ENCODE measurements at regions not wholly inside any gene's neighbourhood (a gene's known extent, or its start where the extent isn't known, plus 50 kb on each side); places are given as distances from the start of the nearest gene placed in this dataset.

DNA sequence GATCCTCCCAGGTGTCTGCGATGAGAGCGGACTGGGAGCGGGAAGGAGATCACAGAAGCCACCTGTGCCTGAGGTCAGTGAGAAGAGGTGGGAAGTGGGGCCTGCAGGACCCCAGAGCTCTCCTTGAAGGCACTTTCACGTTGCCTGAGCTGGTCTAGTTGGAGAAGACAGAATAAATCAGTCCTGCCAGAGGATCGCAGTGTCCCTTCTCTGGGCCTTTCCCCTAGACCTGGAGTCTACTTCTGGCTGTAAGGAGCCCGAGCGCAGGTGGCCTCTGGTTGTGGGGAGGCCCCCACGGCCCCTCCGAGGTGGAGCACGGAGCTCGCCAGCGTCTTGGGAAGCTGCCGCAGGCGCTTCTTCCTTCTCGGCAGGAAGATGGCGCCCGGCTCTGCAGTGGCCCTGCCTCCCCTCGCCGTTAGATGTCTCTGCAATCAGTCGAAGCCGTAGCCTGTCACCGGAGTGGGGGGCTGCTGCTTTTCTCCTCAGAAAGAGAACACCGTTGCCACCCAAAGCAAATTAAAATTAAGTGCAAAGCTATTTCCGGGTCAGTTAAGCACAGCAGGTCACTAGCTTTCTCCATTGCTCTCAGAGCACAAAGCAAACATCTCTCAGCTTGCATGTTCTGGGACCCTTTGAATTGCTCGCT is 212.0 kb upstream of the MYT1L start:
- intact Hi-C loops (cut with micrococcal nuclease), result no loop called here
- Histone ChIP-seq H4K20me1 (ENCODE audit: insufficient read depth) (no peaks in the 10 kb centered on the region), H3K27ac (ENCODE audit: low read depth, low read length) (no peak overlapping the region), H3K27me3 (ENCODE audit: insufficient read depth, low read length) (peaks cover 17% of the 10 kb centered on the region; the same call in 1 of the 2 replicates), H3K9ac (ENCODE audit: low read length) (no peak overlapping the region), H3K4me3 (replicated peaks in 1 of 2; ENCODE audit: low read depth in 1 of 2, low read length in 2 of 2) (no peak overlapping the region), H3K36me3 (ENCODE audit: control insufficient read depth in 1 of 2, insufficient read depth in 2 of 2, low read length in 2 of 2) (no peaks in the 10 kb centered on the region), H3K9me3 (ENCODE audit: control insufficient read depth in 1 of 2, insufficient read depth in 1 of 2, low read depth in 1 of 2, low read length in 2 of 2) (no peaks in the 10 kb centered on the region), H3K9me2 (ENCODE audit: insufficient read depth) (no peaks in the 10 kb centered on the region), H3K4me2 (ENCODE audit: low read length) (no peak overlapping the region), H3K79me2 (ENCODE audit: insufficient read depth, low read length) (no peaks in the 10 kb centered on the region), H3K4me1 (ENCODE audit: control insufficient read depth in 1 of 2, insufficient read depth in 2 of 2, low read length in 2 of 2) (no peaks in the 10 kb centered on the region), H2AFZ (ENCODE audit: low read depth, low read length, poor library complexity, severe bottlenecking) (no peak overlapping the region)
- no TSS peak for BruUV-seq (replicated peaks)
- DNase-seq (ENCODE audit: low read depth, low spot score) (no peak), ATAC-seq (no peak)
- ChIA-PET CTCF (no interaction called here), POLR2A (no interaction called here), RAD21 (ENCODE audit: low non-redundant PET in 1 of 2, low total read pairs in 2 of 2, uncharacterized antibody in 2 of 2, unreplicated experiment in 2 of 2) (no interaction called here)
- TF ChIP-seq POLR2AphosphoS5 (IDR thresholded peaks at IDR 0.05; ENCODE audit: low read depth, low read length), result no peak
- TF ChIP-seq ZNF274 (IDR thresholded peaks at IDR 0.05; ENCODE audit: low read depth, low read length), result no peak

DNA sequence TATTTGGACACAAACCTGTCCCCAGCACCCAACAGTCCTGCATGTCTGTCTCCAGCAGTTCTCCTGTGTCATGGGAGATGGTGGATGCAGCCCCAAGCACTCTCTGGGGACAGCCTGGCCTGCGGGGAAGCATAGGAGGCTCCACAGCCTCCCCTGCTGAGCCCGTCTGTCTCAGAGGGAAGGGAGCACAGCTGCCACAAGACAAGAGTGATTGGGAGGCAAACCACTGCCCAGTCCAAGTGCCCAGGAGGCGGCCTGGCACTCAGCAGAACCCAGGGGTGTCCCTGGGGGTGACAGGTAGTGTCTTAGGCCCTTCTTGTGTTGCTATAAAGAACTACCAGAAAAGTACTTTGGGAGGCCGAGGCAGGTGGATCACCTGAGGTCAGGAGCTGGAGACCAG is 211.2 kb upstream of the MYT1L start:
- no peak overlapping the region for H2AFZ ChIP-seq (ENCODE audit: low read depth, low read length, poor library complexity, severe bottlenecking)
- TF ChIP-seq, protein P1, sequence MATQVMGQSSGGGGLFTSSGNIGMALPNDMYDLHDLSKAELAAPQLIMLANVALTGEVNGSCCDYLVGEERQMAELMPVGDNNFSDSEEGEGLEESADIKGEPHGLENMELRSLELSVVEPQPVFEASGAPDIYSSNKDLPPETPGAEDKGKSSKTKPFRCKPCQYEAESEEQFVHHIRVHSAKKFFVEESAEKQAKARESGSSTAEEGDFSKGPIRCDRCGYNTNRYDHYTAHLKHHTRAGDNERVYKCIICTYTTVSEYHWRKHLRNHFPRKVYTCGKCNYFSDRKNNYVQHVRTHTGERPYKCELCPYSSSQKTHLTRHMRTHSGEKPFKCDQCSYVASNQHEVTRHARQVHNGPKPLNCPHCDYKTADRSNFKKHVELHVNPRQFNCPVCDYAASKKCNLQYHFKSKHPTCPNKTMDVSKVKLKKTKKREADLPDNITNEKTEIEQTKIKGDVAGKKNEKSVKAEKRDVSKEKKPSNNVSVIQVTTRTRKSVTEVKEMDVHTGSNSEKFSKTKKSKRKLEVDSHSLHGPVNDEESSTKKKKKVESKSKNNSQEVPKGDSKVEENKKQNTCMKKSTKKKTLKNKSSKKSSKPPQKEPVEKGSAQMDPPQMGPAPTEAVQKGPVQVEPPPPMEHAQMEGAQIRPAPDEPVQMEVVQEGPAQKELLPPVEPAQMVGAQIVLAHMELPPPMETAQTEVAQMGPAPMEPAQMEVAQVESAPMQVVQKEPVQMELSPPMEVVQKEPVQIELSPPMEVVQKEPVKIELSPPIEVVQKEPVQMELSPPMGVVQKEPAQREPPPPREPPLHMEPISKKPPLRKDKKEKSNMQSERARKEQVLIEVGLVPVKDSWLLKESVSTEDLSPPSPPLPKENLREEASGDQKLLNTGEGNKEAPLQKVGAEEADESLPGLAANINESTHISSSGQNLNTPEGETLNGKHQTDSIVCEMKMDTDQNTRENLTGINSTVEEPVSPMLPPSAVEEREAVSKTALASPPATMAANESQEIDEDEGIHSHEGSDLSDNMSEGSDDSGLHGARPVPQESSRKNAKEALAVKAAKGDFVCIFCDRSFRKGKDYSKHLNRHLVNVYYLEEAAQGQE (IDR thresholded peaks at IDR 0.05; ENCODE audit: low read depth), result no peak
- TF ChIP-seq ZNF274 (IDR thresholded peaks at IDR 0.05; ENCODE audit: low read depth, low read length) (no peak), YY1 (IDR thresholded peaks at IDR 0.05; ENCODE audit: extremely low read depth, insufficient replicate concordance, low read depth, low read length) (no peak), EZH2 (IDR thresholded peaks at IDR 0.05) (no peak), CBX3 (IDR thresholded peaks at IDR 0.05; ENCODE audit: low read depth) (no peak), RAD21 (IDR thresholded peaks at IDR 0.05; ENCODE audit: low read depth) (no peak), EZH2phosphoT487 (IDR thresholded peaks at IDR 0.05; ENCODE audit: borderline replicate concordance) (no peak), ZFX (IDR thresholded peaks at IDR 0.05) (no peak), POLR2A (IDR thresholded peaks at IDR 0.05; ENCODE audit: borderline replicate concordance, extremely low read depth, insufficient read depth, insufficient read length) (no peak), SRF (IDR thresholded peaks at IDR 0.05; ENCODE audit: low read depth) (no peak), ELF1 (IDR thresholded peaks at IDR 0.05; ENCODE audit: borderline replicate concordance, low read depth) (no peak), FOSL1 (IDR thresholded peaks at IDR 0.05; ENCODE audit: low read depth) (no peak), EGR1 (IDR thresholded peaks at IDR 0.05; ENCODE audit: low read depth) (no peak), TCF7L2 (IDR thresholded peaks at IDR 0.05; ENCODE audit: borderline replicate concordance, extremely low read depth, insufficient read depth, insufficient read length) (no peak), CEBPB (IDR thresholded peaks at IDR 0.05; ENCODE audit: low read depth) (no peak), JUND (IDR thresholded peaks at IDR 0.05) (no peak)
- TF ChIP-seq, protein P2, sequence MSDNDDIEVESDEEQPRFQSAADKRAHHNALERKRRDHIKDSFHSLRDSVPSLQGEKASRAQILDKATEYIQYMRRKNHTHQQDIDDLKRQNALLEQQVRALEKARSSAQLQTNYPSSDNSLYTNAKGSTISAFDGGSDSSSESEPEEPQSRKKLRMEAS (IDR thresholded peaks at IDR 0.05), result no peak
- TF ChIP-seq, protein P3, sequence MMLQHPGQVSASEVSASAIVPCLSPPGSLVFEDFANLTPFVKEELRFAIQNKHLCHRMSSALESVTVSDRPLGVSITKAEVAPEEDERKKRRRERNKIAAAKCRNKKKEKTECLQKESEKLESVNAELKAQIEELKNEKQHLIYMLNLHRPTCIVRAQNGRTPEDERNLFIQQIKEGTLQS (IDR thresholded peaks at IDR 0.05), result no peak

More for the DNA sequence above, 211.2 kb upstream of the MYT1L start:
- POLR2A ChIA-PET, result no interaction called here
- no peak overlapping the region for H3K27ac ChIP-seq (ENCODE audit: low read depth, low read length)
- H3K36me3 ChIP-seq (ENCODE audit: control insufficient read depth in 1 of 2, insufficient read depth in 2 of 2, low read length in 2 of 2), result no peaks in the 10 kb centered on the region
- RAD21 ChIA-PET (ENCODE audit: low non-redundant PET in 1 of 2, low total read pairs in 2 of 2, uncharacterized antibody in 2 of 2, unreplicated experiment in 2 of 2), result no interaction called here
- no peak for ATAC-seq
- intact Hi-C loops (cut with micrococcal nuclease), result no loop called here
- peaks cover 17% of the 10 kb centered on the region; the same call in 1 of the 2 replicates for H3K27me3 ChIP-seq (ENCODE audit: insufficient read depth, low read length)
- no peaks in the 10 kb centered on the region for H4K20me1 ChIP-seq (ENCODE audit: insufficient read depth)
- no peak overlapping the region for H3K9ac ChIP-seq (ENCODE audit: low read length)
- H3K4me1 ChIP-seq (ENCODE audit: control insufficient read depth in 1 of 2, insufficient read depth in 2 of 2, low read length in 2 of 2), result no peaks in the 10 kb centered on the region
- no peaks in the 10 kb centered on the region for H3K9me3 ChIP-seq (ENCODE audit: control insufficient read depth in 1 of 2, insufficient read depth in 1 of 2, low read depth in 1 of 2, low read length in 2 of 2)
- no peak overlapping the region for H3K4me3 ChIP-seq (replicated peaks in 1 of 2; ENCODE audit: low read depth in 1 of 2, low read length in 2 of 2)
- DNase-seq (ENCODE audit: low read depth, low spot score), result no peak
- CTCF ChIA-PET, result no interaction called here
- H3K4me2 ChIP-seq (ENCODE audit: low read length), result no peak overlapping the region
- H3K79me2 ChIP-seq (ENCODE audit: insufficient read depth, low read length), result no peaks in the 10 kb centered on the region
- H3K9me2 ChIP-seq (ENCODE audit: insufficient read depth), result no peaks in the 10 kb centered on the region
- no TSS peak for BruUV-seq (replicated peaks)

All from HCT116 (cell line).